Anterior cingulate cortex (tissue), 58 donors: ENCODE measurements at regions not wholly inside any gene's neighbourhood (a gene's known extent, or its start where the extent isn't known, plus 50 kb on each side); places are given as distances from the start of the nearest gene placed in this dataset.

Experiments used
- DNase-seq, 58 donors: peaks; one replicate each; lab custom pipeline; 2025; lab: John Stamatoyannopoulos, UW

GRCh38 chr14:54088271-54088670 lies 131.6 kb upstream of the BMP4 start:
- DNase-seq: no peak

- no peak for DNase-seq
Measured at GRCh38 chr14:54090274-54090673, 133.6 kb upstream of the BMP4 start.

GRCh38 chr14:54094765-54095164 lies 138.1 kb upstream of the BMP4 start:
- DNase-seq: no peak

GRCh38 chr14:54098536-54098935 lies 141.9 kb upstream of the BMP4 start:
- DNase-seq: no peak

- no peak for DNase-seq
Measured at GRCh38 chr14:54102051-54102456, 145.4 kb upstream of the BMP4 start.

- no peak for DNase-seq
Measured at GRCh38 chr14:54102530-54102929, 145.9 kb upstream of the BMP4 start.

- no peak for DNase-seq
Measured at GRCh38 chr14:54104601-54105145, 148.0 kb upstream of the BMP4 start.

GRCh38 chr14:54105406-54105805 lies 148.8 kb upstream of the BMP4 start:
- no peak for DNase-seq

- DNase-seq: no peak
Measured at GRCh38 chr14:54105898-54106297, 149.3 kb upstream of the BMP4 start.

- no peak for DNase-seq
Measured at GRCh38 chr14:54106661-54107377, 150.2 kb upstream of the BMP4 start.

- no peak for DNase-seq
Measured at GRCh38 chr14:54108481-54109471, 152.2 kb upstream of the BMP4 start.

- no peak for DNase-seq
Measured at GRCh38 chr14:54109521-54110120, 153.0 kb upstream of the BMP4 start.

GRCh38 chr14:54114941-54115340 lies 158.3 kb upstream of the BMP4 start:
- no peak for DNase-seq

GRCh38 chr14:54116198-54116885 lies 159.7 kb upstream of the BMP4 start:
- DNase-seq: no peak

- DNase-seq: no peak
Measured at GRCh38 chr14:54116972-54117371, 160.3 kb upstream of the BMP4 start.

GRCh38 chr14:54117396-54117795 lies 160.8 kb upstream of the BMP4 start:
- DNase-seq: peak in 4 of 58 donors; percentile 0 to 3 (median 0)

GRCh38 chr14:54117924-54118323 lies 161.3 kb upstream of the BMP4 start:
- no peak for DNase-seq

- no peak for DNase-seq
Measured at GRCh38 chr14:54120260-54120659, 163.6 kb upstream of the BMP4 start.

- no peak for DNase-seq
Measured at GRCh38 chr14:54121466-54122027, 164.9 kb upstream of the BMP4 start.

GRCh38 chr14:54123841-54124240 lies 167.2 kb upstream of the BMP4 start:
- no peak for DNase-seq
